ENCODE measurements at regions not wholly inside any gene's neighbourhood (a gene's known extent, or its start where the extent isn't known, plus 50 kb on each side); places are given as distances from the start of the nearest gene placed in this dataset.

GRCh38 chr11:15724601-15725000 lies 609.9 kb downstream of the INSC start:
- TF ChIP-seq CTCF (IDR thresholded peaks at IDR 0.05) (no peak), POLR2A (IDR thresholded peaks at IDR 0.05) (no peak), EP300 (IDR thresholded peaks at IDR 0.05; ENCODE audit: low read depth) (no peak), POLR2AphosphoS5 (IDR thresholded peaks at IDR 0.05) (no peak)
